Gastrocnemius medialis (tissue), 4 donors: ENCODE measurements at regions not wholly inside any gene's neighbourhood (a gene's known extent, or its start where the extent isn't known, plus 50 kb on each side); places are given as distances from the start of the nearest gene placed in this dataset.
"Not testable (repeated sequence)": the region's sequence is repeated elsewhere in the genome, so short reads cannot be mapped to it uniquely, and the experiment has no call there.

Experiments
- ATAC-seq, 2 donors: fragments of 150-250 bp; one replicate each; pipeline ENCODE4 v1.9.1; 2016
- DNase-seq, 2 donors: peaks; one replicate each; pipeline ENCODE4 v3.0.0-alpha.2; 2019
- H3K27ac ChIP-seq, 4 donors: fragments of 200-600 bp; sonication (generic); 1 replicate in 1 of 4; 2 replicates in 3 of 4; pipeline ENCODE4 v1.5.1; 2016 to 2018; ENCODE audit warnings: mild to moderate bottlenecking in 2 of 4, moderate library complexity in 1 of 4
- H3K27me3 ChIP-seq, 3 donors: fragments of 200-600 bp; sonication (generic) in 2 of 3; 1 replicate in 1 of 3; 2 replicates in 2 of 3; pipeline versions ENCODE4 v1.5.1 to v1.6.0; 2016 to 2019; ENCODE audit warnings: mild to moderate bottlenecking in 1 of 3, moderate library complexity in 1 of 3
- H3K36me3 ChIP-seq, 2 donors: fragments of 200-600 bp; sonication (generic) in 1 of 2; one replicate each; pipeline ENCODE4 v1.5.1; 2017 to 2018
- H3K4me1 ChIP-seq, 2 donors: fragments of 200-600 bp; sonication (generic) in 1 of 2; one replicate each; pipeline ENCODE4 v1.5.1; 2016 to 2017; ENCODE audit warnings: mild to moderate bottlenecking in 2 of 2
- H3K4me3 ChIP-seq, 4 donors: fragments of 200-600 bp; sonication (generic) in 3 of 4; 1 replicate in 1 of 4; 2 replicates in 3 of 4; pipeline ENCODE4 v1.5.1; 2016 to 2019; ENCODE audit warnings: mild to moderate bottlenecking in 2 of 4
- H3K9me3 ChIP-seq, 3 donors: fragments of 200-600 bp; sonication (generic) in 2 of 3; 1 replicate in 1 of 3; 2 replicates in 2 of 3; pipeline ENCODE4 v1.5.1; 2016 to 2019
- CTCF ChIP-seq, 5 experiments: fragments of 450-650 bp in 3 of 5; fragments of 200-600 bp in 2 of 5; sonication (generic) in 2 of 5; IDR thresholded peaks in 4 of 5; conservative IDR thresholded peaks in 1 of 5; 1 replicate in 4 of 5; 2 replicates in 1 of 5; pipeline ENCODE4 v1.5.1; 2016 to 2019; ENCODE audit warnings: antibody characterized with exemption in 5 of 5, mild to moderate bottlenecking in 3 of 5, moderate library complexity in 3 of 5
- POLR2A ChIP-seq, 2 donors: fragments of 450-650 bp; IDR thresholded peaks; one replicate each; pipeline ENCODE4 v1.6.1; 2017; ENCODE audit warnings: antibody characterized with exemption in 2 of 2, mild to moderate bottlenecking in 2 of 2, moderate library complexity in 2 of 2
- in situ Hi-C, 4 donors: fragments of 200-750 bp; cut with MboI; loops; one replicate each; pipeline versions ENCODE4 v1.15.0 to v1.8.0; 2017; ENCODE audit warnings: low sequenced_read_pairs in 4 of 4
- intact Hi-C: fragments of 100-400 bp; cut with DNase I; formaldehyde crosslinking; loops from one replicate; pipeline ENCODE4 v1.15.1; 2023; ENCODE audit warnings: low total_unique reads

DNA sequence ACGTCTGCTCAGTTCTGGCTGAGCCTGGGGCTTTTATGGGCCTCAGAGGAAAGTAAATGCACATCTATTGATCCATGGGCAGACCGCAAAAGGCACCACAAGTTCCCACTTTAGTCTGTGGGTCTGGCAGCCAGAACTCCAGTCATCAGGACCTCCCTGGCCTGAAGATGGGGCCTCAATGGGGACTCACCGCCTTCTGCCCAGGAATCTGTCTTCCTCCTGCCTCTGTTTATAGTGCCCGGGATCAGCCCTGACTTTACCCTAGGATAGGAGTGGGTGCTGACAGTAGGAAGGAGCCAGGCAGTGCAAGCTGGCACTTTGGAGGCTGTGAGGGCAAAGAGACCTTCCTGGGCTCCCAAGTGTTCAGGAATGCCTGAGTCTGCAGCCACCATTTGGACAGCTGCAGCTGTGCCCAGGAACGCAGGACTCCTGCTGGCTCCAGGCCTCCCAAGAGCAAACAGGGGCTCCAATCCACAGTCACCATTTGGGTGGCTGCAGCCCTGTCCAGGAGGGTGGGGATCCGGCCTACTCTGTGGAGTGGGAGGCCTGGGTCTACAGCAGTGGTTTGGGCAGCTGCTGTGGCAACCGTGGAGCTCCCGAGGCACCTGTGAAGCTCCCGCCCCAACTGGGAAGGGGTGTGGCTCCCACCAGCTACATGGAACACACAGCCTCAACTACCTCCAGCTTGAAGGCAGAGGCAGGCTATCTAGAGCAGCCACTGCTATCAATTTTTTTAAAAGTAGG, 1440.9 kb upstream of the ADGRL3 start:
- Histone ChIP-seq H3K36me3 (no peaks in the 10 kb centered on the region), H3K9me3 (no peaks in the 10 kb centered on the region), H3K4me3 (no peak overlapping the region), H3K27me3 (no peaks in the 10 kb centered on the region), H3K4me1 (no peaks in the 10 kb centered on the region), H3K27ac (no peak overlapping the region)
- intact Hi-C loops, result no loop called here
- no peak for ATAC-seq
- DNase-seq, result no peak
- in situ Hi-C loops, result no loop called here
- TF ChIP-seq CTCF (IDR thresholded peaks at IDR 0.05 in 4 of 5, conservative IDR thresholded peaks at IDR 0.05 in 1 of 5) (no peak), POLR2A (IDR thresholded peaks at IDR 0.05) (no peak)

DNA sequence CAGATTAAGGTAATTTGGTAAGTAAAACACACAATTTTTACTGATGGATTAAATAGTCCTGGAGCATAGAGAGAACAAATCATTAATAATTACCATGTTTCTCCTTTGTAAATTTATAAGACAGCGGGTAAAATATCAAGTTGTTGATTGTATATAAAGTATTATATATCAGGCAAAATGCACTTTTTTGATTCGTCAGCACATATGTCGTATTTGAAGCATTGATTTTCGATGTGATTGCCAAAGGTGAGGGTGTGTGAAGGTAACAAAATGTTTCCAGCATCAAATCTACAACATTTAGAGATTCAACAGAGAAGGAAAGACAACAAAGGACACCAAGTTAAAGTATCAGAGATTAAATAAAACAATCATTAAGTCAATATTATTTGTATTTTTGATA, 1437.8 kb upstream of the ADGRL3 start:
- no peaks in the 10 kb centered on the region for H3K36me3 ChIP-seq
- H3K27me3 ChIP-seq, result no peaks in the 10 kb centered on the region
- no peak overlapping the region for H3K27ac ChIP-seq
- DNase-seq (no peak), ATAC-seq (no peak)
- no peak overlapping the region for H3K4me3 ChIP-seq
- TF ChIP-seq CTCF (IDR thresholded peaks at IDR 0.05 in 4 of 5, conservative IDR thresholded peaks at IDR 0.05 in 1 of 5), result no peak
- TF ChIP-seq POLR2A (IDR thresholded peaks at IDR 0.05), result no peak
- in situ Hi-C loops, result no loop called here
- no peaks in the 10 kb centered on the region for H3K4me1 ChIP-seq
- intact Hi-C loops, result no loop called here
- H3K9me3 ChIP-seq, result no peaks in the 10 kb centered on the region

DNA sequence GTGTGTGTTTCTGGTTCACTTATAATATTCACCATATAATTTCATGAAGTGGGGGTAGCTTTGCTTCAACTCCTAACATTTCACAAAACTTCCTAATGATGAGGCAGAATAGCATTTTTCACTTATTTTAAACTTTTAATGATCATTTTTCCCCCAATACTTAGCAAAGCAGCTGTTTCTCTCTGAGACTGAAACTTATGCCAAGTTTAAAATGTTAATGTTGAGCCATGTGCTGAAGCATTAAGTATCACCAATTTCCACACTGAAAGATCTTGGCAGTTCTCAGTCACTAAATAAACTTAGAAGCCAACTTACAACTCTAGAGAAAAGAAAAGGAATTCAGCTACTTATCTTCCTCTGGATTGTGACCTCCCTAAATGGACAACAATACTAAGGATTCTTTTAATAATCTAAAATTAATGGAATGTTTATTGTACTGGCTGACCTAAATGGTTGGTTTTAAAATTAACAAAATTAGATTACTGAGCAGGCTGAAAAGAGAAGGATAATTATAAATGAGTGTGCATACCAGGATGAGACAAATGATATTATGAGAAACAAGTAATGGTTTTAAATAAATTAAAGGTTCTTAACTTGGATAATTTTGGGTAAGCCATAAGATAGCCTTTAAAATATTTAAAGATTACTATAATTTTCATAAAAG, 1429.4 kb upstream of the ADGRL3 start:
- DNase-seq (no peak), ATAC-seq (no peak)
- in situ Hi-C loops, result no loop called here
- H3K27me3 ChIP-seq, result no peaks in the 10 kb centered on the region
- no peaks in the 10 kb centered on the region for H3K36me3 ChIP-seq
- no peaks in the 10 kb centered on the region for H3K9me3 ChIP-seq
- no peak overlapping the region for H3K27ac ChIP-seq
- intact Hi-C loops, result no loop called here
- TF ChIP-seq CTCF (IDR thresholded peaks at IDR 0.05 in 4 of 5, conservative IDR thresholded peaks at IDR 0.05 in 1 of 5) (no peak), POLR2A (IDR thresholded peaks at IDR 0.05) (no peak)
- no peaks in the 10 kb centered on the region for H3K4me1 ChIP-seq
- H3K4me3 ChIP-seq, result no peak overlapping the region

DNA sequence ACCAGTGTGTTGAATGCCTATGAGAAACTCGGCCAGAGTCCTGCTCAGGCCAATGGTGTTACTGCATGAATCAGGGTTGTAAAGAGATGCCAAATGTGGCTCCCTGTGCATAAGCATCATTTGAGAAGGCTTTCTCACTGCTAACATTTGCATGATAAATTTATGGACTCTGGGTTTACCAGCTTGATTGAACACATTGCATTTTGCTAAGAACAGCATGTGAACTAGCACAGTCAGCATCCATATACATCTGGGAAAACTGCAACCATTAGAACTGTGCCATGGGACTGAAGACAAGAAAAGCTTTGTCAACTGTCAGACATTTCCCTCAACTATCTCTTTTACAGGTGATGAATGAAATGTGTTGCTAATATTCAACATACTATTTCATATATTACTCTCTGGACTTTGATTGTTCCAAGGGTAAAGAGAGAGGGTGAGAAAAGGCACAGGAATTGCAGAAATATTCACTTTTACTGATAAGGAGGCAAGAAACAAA, 1427.4 kb upstream of the ADGRL3 start:
- ATAC-seq, result no peak
- no peaks in the 10 kb centered on the region for H3K36me3 ChIP-seq
- H3K4me3 ChIP-seq, result no peak overlapping the region
- intact Hi-C loops, result no loop called here
- no peak for DNase-seq
- no peaks in the 10 kb centered on the region for H3K4me1 ChIP-seq
- in situ Hi-C loops, result no loop called here
- TF ChIP-seq POLR2A (IDR thresholded peaks at IDR 0.05) (no peak), CTCF (IDR thresholded peaks at IDR 0.05 in 4 of 5, conservative IDR thresholded peaks at IDR 0.05 in 1 of 5) (no peak)
- H3K27me3 ChIP-seq, result no peaks in the 10 kb centered on the region
- no peaks in the 10 kb centered on the region for H3K9me3 ChIP-seq
- H3K27ac ChIP-seq, result no peak overlapping the region

GRCh38 chr4:59780271-59780670, 1419.9 kb upstream of the ADGRL3 start:
- ATAC-seq, intact Hi-C loops, H3K4me1 ChIP-seq, in situ Hi-C loops, DNase-seq, H3K36me3 ChIP-seq, H3K9me3 ChIP-seq, H3K27me3 ChIP-seq, H3K27ac ChIP-seq, H3K4me3 ChIP-seq: not testable (repeated sequence)
